ENCODE measurements at regions not wholly inside any gene's neighbourhood (a gene's known extent, or its start where the extent isn't known, plus 50 kb on each side); places are given as distances from the start of the nearest gene placed in this dataset.
"Not testable (repeated sequence)": the region's sequence is repeated elsewhere in the genome, so short reads cannot be mapped to it uniquely, and the experiment has no call there.

DNA sequence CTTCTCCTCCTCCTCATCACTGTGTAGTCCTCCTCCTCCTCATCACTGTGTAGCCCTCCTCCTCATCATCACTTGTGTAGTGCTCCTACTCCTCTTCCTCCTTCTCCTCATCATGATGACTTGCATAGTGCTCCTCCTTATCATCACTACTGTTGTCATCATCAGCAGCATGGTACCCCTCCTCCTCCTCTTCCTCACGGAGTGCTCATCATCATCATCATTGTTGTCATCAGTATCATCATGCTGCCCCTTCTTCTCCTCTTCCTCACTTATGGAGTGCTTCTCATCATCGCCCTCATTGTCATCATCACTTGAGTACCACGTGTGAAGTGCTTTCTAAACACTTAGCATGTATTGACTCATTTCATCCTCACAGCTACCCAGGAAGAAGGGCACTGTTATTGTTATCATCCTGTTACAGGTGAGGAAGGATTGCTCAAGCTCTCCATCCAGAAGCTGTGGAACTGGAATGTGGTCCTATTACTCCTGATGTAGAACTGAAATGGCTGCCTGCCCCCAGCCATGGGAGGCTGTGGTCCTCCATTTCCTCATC lies 122.8 kb upstream of the SHH start:
- Histone ChIP-seq H3K4me3 (no peak overlapping the region), H3K27ac (no peak overlapping the region), H4K20me1 (no peaks in the 10 kb centered on the region), H3K9me3 (replicated peaks in 1 of 11) (peaks cover 17 to 23% (median 19%) of the 10 kb centered on the region in 11 experiments), H3K27me3 (no peaks in the 10 kb centered on the region), H3K36me3 (no peaks in the 10 kb centered on the region), H3K4me1 (no peaks in the 10 kb centered on the region), H3K4me2 (no peak overlapping the region), H3K9ac (no peak overlapping the region)
- no peak for TF ChIP-seq Cebpa-rat (IDR thresholded peaks at IDR 0.05)

DNA sequence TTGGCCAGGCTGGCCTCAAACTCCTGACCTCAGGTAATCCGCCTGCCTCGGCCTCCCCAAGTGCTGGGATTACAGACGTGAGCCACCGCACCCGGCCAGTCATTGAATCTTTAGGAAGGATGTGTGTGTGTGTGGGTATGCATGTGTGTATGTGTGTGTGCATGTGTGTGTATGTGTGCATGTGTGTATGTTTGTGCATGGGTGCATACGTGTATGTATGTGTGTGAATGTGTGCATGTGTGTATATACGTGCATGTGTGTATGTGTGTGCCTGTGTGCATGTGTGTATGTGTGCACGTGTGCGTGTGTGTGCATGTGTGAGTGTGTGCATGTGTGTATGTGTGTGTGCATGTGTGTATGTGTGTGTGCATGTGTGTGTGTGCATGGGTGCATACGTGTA lies 120.1 kb upstream of the SHH start:
- H3K27ac ChIP-seq; H3K9ac ChIP-seq; H3K27me3 ChIP-seq; H3K9me3 ChIP-seq (replicated peaks in 1 of 11); H3K4me1 ChIP-seq; H3K4me2 ChIP-seq; H3K36me3 ChIP-seq; H4K20me1 ChIP-seq; H3K4me3 ChIP-seq: not testable (repeated sequence)

DNA sequence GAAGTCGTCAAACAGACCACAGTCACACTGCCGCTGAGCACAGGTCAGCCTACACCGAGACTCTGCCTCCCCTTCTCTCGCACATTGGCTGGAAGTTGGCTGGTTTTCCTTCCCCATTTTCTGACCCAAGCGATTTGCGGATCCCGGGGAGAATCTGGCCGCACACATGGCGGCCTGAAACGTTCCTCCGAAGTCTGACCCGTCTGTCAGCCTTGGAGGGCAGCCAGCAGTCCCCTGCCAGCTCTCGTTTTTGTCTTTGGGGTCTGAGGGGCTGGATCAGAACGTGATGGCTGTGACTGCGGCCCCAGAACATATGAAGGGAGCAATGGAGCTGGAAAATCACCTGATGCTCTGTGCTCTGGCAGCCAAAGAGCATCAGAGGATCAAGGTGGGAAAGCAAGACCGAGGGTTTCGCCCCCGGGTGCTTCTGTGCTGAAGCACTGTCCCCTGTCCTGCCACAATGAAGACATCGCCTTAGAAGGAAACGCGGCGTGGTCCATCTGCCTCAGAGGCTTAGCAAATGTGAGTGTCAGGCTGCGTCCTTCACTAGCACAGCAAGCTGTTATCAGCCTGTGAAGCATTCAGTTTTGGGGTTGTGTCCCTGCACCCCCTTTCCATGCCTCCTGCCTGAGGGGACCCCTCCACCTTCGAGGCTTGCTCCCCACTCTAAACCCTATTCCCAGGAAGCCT lies 119.3 kb upstream of the SHH start:
- no peak overlapping the region for H3K27ac ChIP-seq
- H3K4me1 ChIP-seq: no peaks in the 10 kb centered on the region
- no peak for TF ChIP-seq Cebpa-rat (IDR thresholded peaks at IDR 0.05)
- H3K9me3 ChIP-seq (replicated peaks in 1 of 11): 0 out of 22 replicates have a peak, but pooled peaks cover 0 to 5% (median 0%) of the 10 kb centered on the region in 11 experiments
- H3K4me3 ChIP-seq: no peak overlapping the region
- H3K36me3 ChIP-seq: no peaks in the 10 kb centered on the region
- H3K4me2 ChIP-seq: no peak overlapping the region
- H3K9ac ChIP-seq: no peak overlapping the region
- no peaks in the 10 kb centered on the region for H4K20me1 ChIP-seq
- H3K27me3 ChIP-seq: no peaks in the 10 kb centered on the region

DNA sequence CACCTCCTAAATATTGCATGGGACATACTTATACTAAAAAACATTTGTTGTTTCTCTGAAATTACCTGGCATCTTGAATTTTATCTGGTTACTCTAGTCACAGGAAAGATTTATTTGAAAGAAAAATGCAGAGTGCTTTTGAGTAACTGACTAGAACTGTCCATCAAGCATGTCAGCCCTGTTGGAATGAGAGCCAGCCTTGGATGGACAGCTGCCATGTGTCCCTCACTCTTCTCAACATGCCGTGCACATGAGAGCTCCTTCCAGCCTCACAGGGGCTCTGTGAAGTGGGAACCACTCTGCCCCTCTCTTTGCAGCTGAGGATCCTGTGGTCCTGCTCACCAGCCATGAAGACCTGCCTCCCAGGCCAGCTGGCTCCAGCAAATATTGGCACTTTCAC lies 118.3 kb upstream of the SHH start:
- H3K27me3 ChIP-seq: no peaks in the 10 kb centered on the region
- no peak overlapping the region for H3K4me3 ChIP-seq
- TF ChIP-seq Cebpa-rat (IDR thresholded peaks at IDR 0.05): no peak
- no peak overlapping the region for H3K4me2 ChIP-seq
- no peaks in the 10 kb centered on the region for H3K4me1 ChIP-seq
- no peaks in the 10 kb centered on the region for H4K20me1 ChIP-seq
- no peak overlapping the region for H3K27ac ChIP-seq
- no peak overlapping the region for H3K9ac ChIP-seq
- no peaks in the 10 kb centered on the region for H3K36me3 ChIP-seq
- H3K9me3 ChIP-seq (replicated peaks in 1 of 11): 0 out of 22 replicates have a peak, but pooled peaks cover 0 to 5% (median 0%) of the 10 kb centered on the region in 11 experiments

GRCh38 chr7:155930061-155930460 lies 117.8 kb upstream of the SHH start:
- Histone ChIP-seq H3K9ac (no peak overlapping the region), H4K20me1 (no peaks in the 10 kb centered on the region), H3K27ac (no peak overlapping the region), H3K4me3 (no peak overlapping the region), H3K4me1 (no peaks in the 10 kb centered on the region), H3K27me3 (no peaks in the 10 kb centered on the region), H3K9me3 (replicated peaks in 1 of 11) (0 out of 22 replicates have a peak, but pooled peaks cover 0 to 5% (median 0%) of the 10 kb centered on the region in 11 experiments), H3K4me2 (no peak overlapping the region), H3K36me3 (no peaks in the 10 kb centered on the region)
- TF ChIP-seq Cebpa-rat (IDR thresholded peaks at IDR 0.05): no peak

- H3K4me3 ChIP-seq: no peak overlapping the region
- H3K27ac ChIP-seq: no peak overlapping the region
- H4K20me1 ChIP-seq: no peaks in the 10 kb centered on the region
- TF ChIP-seq Cebpa-rat (IDR thresholded peaks at IDR 0.05): no peak
- H3K4me2 ChIP-seq: no peak overlapping the region
- no peaks in the 10 kb centered on the region for H3K36me3 ChIP-seq
- no peak overlapping the region for H3K9ac ChIP-seq
- H3K4me1 ChIP-seq: no peaks in the 10 kb centered on the region
- 0 out of 22 replicates have a peak, but pooled peaks cover 0 to 5% (median 0%) of the 10 kb centered on the region in 11 experiments for H3K9me3 ChIP-seq (replicated peaks in 1 of 11)
- no peaks in the 10 kb centered on the region for H3K27me3 ChIP-seq
Observed at GRCh38 chr7:155928583-155928982, 116.3 kb upstream of the SHH start.

- Histone ChIP-seq H3K4me3 (no peak overlapping the region), H4K20me1 (no peaks in the 10 kb centered on the region), H3K4me1 (no peaks in the 10 kb centered on the region), H3K9me3 (replicated peaks in 1 of 11) (0 out of 22 replicates have a peak, but pooled peaks cover 0 to 5% (median 0%) of the 10 kb centered on the region in 11 experiments), H3K27me3 (no peaks in the 10 kb centered on the region), H3K36me3 (no peaks in the 10 kb centered on the region), H3K9ac (no peak overlapping the region), H3K4me2 (no peak overlapping the region), H3K27ac (no peak overlapping the region)
- TF ChIP-seq Cebpa-rat (IDR thresholded peaks at IDR 0.05): no peak
Observed at GRCh38 chr7:155927905-155928304, 115.6 kb upstream of the SHH start.

- Histone ChIP-seq H3K9ac (no peak overlapping the region), H3K27ac (no peak overlapping the region), H3K36me3 (no peaks in the 10 kb centered on the region), H4K20me1 (no peaks in the 10 kb centered on the region), H3K4me1 (no peaks in the 10 kb centered on the region), H3K27me3 (no peaks in the 10 kb centered on the region), H3K9me3 (replicated peaks in 1 of 11) (0 out of 22 replicates have a peak, but pooled peaks cover 0 to 5% (median 0%) of the 10 kb centered on the region in 11 experiments), H3K4me3 (no peak overlapping the region), H3K4me2 (no peak overlapping the region)
- no peak for TF ChIP-seq Cebpa-rat (IDR thresholded peaks at IDR 0.05)
Observed at GRCh38 chr7:155925682-155926081, 113.4 kb upstream of the SHH start.

GRCh38 chr7:155922067-155922816 lies 110.0 kb upstream of the SHH start:
- Histone ChIP-seq H4K20me1 (no peaks in the 10 kb centered on the region; a peak in 1 of 22 replicates), H3K4me1 (no peaks in the 10 kb centered on the region), H3K9me3 (replicated peaks in 1 of 11) (0 out of 22 replicates have a peak, but pooled peaks cover 0 to under 1% (median 0%) of the 10 kb centered on the region in 11 experiments), H3K9ac (no peak overlapping the region), H3K27me3 (no peaks in the 10 kb centered on the region), H3K27ac (no peak overlapping the region), H3K4me3 (no peak overlapping the region), H3K36me3 (no peaks in the 10 kb centered on the region), H3K4me2 (no peak overlapping the region)
- TF ChIP-seq Cebpa-rat (IDR thresholded peaks at IDR 0.05): no peak

GRCh38 chr7:155921804-155922066 lies 109.5 kb upstream of the SHH start:
- no peaks in the 10 kb centered on the region; a peak in 1 of 22 replicates for H4K20me1 ChIP-seq
- H3K4me2 ChIP-seq: no peak overlapping the region
- H3K27me3 ChIP-seq: no peaks in the 10 kb centered on the region
- TF ChIP-seq Cebpa-rat (IDR thresholded peaks at IDR 0.05): no peak
- H3K9me3 ChIP-seq (replicated peaks in 1 of 11): no peaks in the 10 kb centered on the region
- no peaks in the 10 kb centered on the region for H3K36me3 ChIP-seq
- H3K27ac ChIP-seq: no peak overlapping the region
- H3K9ac ChIP-seq: no peak overlapping the region
- no peaks in the 10 kb centered on the region for H3K4me1 ChIP-seq
- H3K4me3 ChIP-seq: no peak overlapping the region

All from BLaER1 treated with 17β-estradiol and CSF1 and Interleukin-3, amounts not matched to agents 10 nM and 100 nM (cell line).